Astrocyte (in vitro differentiated cells and primary cell): ENCODE measurements at regions not wholly inside any gene's neighbourhood (a gene's known extent, or its start where the extent isn't known, plus 50 kb on each side); places are given as distances from the start of the nearest gene placed in this dataset.

Source experiments
- DNase-seq: peaks from one replicate; pipeline ENCODE4 v3.0.0-alpha.2; 2010; ENCODE audit warnings: low read depth
- FAIRE-seq: peaks from 2 replicates; lab custom pipeline; 2011; peaks lifted over from hg19 to GRCh38; lab: Jason Lieb, UNC
- H2AFZ ChIP-seq: 2 replicates; pipeline ENCODE4 v1.6.0; 2012; ENCODE audit warnings: low read depth, low read length, inconsistent platforms
- H3K27ac ChIP-seq: 2 replicates; pipeline ENCODE4 v1.5.1; 2011; ENCODE audit warnings: low read depth, low read length, inconsistent platforms
- H3K27me3 ChIP-seq: 2 replicates; pipeline ENCODE4 v1.6.0; 2011; ENCODE audit warnings: low read length, inconsistent platforms; ENCODE audit not compliant: insufficient read depth
- H3K36me3 ChIP-seq: 2 replicates; pipeline ENCODE4 v1.5.1; 2011; ENCODE audit warnings: low read length, inconsistent platforms; ENCODE audit not compliant: insufficient read depth
- H3K4me1 ChIP-seq: 2 replicates; pipeline ENCODE4 v1.5.1; 2011; ENCODE audit warnings: low read length, inconsistent platforms; ENCODE audit not compliant: insufficient read depth
- H3K4me2 ChIP-seq: 2 replicates; pipeline ENCODE4 v1.6.0; 2012; ENCODE audit warnings: low read length, inconsistent platforms
- H3K4me3 ChIP-seq: 2 replicates; pipeline ENCODE4 v1.5.1; 2011; ENCODE audit warnings: low read depth, mild to moderate bottlenecking, low read length, inconsistent platforms; ENCODE audit not compliant: insufficient read depth
- H3K79me2 ChIP-seq: 2 replicates; pipeline ENCODE4 v1.6.0; 2012; ENCODE audit warnings: mild to moderate bottlenecking, low read length, inconsistent platforms; ENCODE audit not compliant: insufficient read depth
- H3K9ac ChIP-seq: 2 replicates; pipeline ENCODE4 v1.6.0; 2012; ENCODE audit warnings: mild to moderate bottlenecking, low read length, inconsistent platforms
- H3K9me3 ChIP-seq: 2 replicates; pipeline ENCODE4 v1.5.1; 2012; ENCODE audit warnings: low read depth, mild to moderate bottlenecking, low read length, inconsistent platforms; ENCODE audit not compliant: insufficient read depth
- H4K20me1 ChIP-seq: 2 replicates; pipeline ENCODE4 v1.6.0; 2012; ENCODE audit warnings: low read length, inconsistent platforms; ENCODE audit not compliant: insufficient read depth
- H3K27ac Mint-ChIP-seq: one replicate; pipeline ENCODE4 v1.8.0; 2021; ENCODE audit warnings: mild to moderate bottlenecking, mixed read lengths; ENCODE audit not compliant: unreplicated experiment
- H3K27me3 Mint-ChIP-seq: one replicate; pipeline ENCODE4 v1.8.0; 2021; ENCODE audit warnings: low read depth, mixed read lengths; ENCODE audit not compliant: unreplicated experiment
- H3K36me3 Mint-ChIP-seq: one replicate; pipeline ENCODE4 v1.8.0; 2021; ENCODE audit warnings: low read depth, mixed read lengths; ENCODE audit not compliant: unreplicated experiment
- H3K4me1 Mint-ChIP-seq: one replicate; pipeline ENCODE4 v1.8.0; 2021; ENCODE audit warnings: low read depth, mixed read lengths; ENCODE audit not compliant: unreplicated experiment
- H3K4me3 Mint-ChIP-seq: one replicate; pipeline ENCODE4 v1.8.0; 2021; ENCODE audit warnings: mild to moderate bottlenecking, moderate library complexity, mixed read lengths; ENCODE audit not compliant: unreplicated experiment
- H3K9me3 Mint-ChIP-seq: one replicate; pipeline ENCODE4 v1.8.0; 2021; ENCODE audit warnings: mild to moderate bottlenecking, mixed read lengths; ENCODE audit not compliant: unreplicated experiment
- EZH2 ChIP-seq: IDR thresholded peaks from 2 replicates; pipeline ENCODE4 v1.6.1; 2012; ENCODE audit warnings: mild to moderate bottlenecking, low read length, inconsistent platforms; ENCODE audit not compliant: insufficient read depth
- TF ChIP-seq, protein P1 (sequence below): IDR thresholded peaks from 2 replicates; pipeline ENCODE4 v1.5.1; 2011; ENCODE audit warnings: low read depth, mild to moderate bottlenecking, inconsistent platforms, low read length, moderate library complexity; ENCODE audit not compliant: insufficient read depth

DNA sequence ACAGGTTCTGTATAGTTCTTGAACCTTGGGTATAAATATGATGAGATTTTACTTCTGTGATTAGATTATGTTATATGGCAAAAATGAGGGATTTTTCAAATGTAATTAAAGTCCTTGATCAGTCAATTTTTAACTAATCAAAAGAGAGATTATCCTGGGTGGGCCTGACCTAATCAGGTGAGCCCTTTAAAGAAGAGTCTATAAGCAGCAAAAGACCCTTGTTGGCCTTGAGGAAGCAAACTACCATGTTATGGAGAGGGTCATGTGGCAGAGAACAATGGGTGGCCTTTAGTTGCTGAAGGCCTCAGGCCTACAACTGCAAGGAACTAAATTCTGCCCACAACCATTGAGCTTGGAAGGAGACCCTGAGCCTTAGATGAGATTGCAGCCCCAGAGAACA, 102.5 kb upstream of the RIPOR2 start:
- TF ChIP-seq, protein P1, sequence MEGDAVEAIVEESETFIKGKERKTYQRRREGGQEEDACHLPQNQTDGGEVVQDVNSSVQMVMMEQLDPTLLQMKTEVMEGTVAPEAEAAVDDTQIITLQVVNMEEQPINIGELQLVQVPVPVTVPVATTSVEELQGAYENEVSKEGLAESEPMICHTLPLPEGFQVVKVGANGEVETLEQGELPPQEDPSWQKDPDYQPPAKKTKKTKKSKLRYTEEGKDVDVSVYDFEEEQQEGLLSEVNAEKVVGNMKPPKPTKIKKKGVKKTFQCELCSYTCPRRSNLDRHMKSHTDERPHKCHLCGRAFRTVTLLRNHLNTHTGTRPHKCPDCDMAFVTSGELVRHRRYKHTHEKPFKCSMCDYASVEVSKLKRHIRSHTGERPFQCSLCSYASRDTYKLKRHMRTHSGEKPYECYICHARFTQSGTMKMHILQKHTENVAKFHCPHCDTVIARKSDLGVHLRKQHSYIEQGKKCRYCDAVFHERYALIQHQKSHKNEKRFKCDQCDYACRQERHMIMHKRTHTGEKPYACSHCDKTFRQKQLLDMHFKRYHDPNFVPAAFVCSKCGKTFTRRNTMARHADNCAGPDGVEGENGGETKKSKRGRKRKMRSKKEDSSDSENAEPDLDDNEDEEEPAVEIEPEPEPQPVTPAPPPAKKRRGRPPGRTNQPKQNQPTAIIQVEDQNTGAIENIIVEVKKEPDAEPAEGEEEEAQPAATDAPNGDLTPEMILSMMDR, result no peak
- TF ChIP-seq EZH2, result no peak
- H3K27ac Mint-ChIP-seq, result no peak overlapping the region

DNA sequence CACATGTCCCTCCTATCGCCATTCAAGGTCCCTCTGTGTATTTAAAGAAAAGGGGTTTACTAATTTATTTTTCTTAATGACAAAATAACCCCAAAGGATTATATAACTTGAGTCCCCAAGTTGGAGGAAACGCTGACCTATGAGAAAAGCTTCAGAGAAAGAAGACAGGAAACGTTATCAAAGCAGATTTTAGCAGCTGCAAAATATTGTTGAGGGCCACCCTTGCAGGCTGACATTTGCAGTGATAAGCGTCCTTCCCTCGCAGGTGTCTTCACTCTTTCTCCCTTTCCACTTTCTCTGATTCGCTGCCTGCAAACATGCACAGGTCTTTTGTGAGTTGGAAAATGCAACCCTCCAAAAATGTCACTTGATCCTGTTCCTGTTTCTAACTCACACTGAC, 103.2 kb upstream of the RIPOR2 start:
- H3K9ac ChIP-seq, result no peak overlapping the region
- TF ChIP-seq, protein P1, result no peak
- TF ChIP-seq EZH2, result no peak
- no peaks in the 10 kb centered on the region for H3K27me3 ChIP-seq
- Mint-ChIP-seq H3K27me3 (no peaks in the 10 kb centered on the region), H3K4me1 (no peaks in the 10 kb centered on the region), H3K9me3 (no peaks in the 10 kb centered on the region), H3K36me3 (no peaks in the 10 kb centered on the region), H3K27ac (no peak overlapping the region), H3K4me3 (no peak overlapping the region)
- H3K79me2 ChIP-seq, result no peaks in the 10 kb centered on the region
- H3K4me2 ChIP-seq, result no peak overlapping the region
- no peaks in the 10 kb centered on the region for H3K9me3 ChIP-seq
- no peak overlapping the region for H3K4me3 ChIP-seq
- no peaks in the 10 kb centered on the region for H4K20me1 ChIP-seq
- no peaks in the 10 kb centered on the region for H3K36me3 ChIP-seq
- no peak overlapping the region for H3K27ac ChIP-seq
- H2AFZ ChIP-seq, result no peak overlapping the region
- H3K4me1 ChIP-seq, result peaks cover 10% of the 10 kb centered on the region
- DNase-seq (no peak), FAIRE-seq (no peak)

More for the DNA sequence above, 102.5 kb upstream of the RIPOR2 start:
- Histone ChIP-seq H4K20me1 (no peaks in the 10 kb centered on the region), H3K36me3 (no peaks in the 10 kb centered on the region), H3K27me3 (no peaks in the 10 kb centered on the region), H3K4me2 (no peak overlapping the region), H3K27ac (no peak overlapping the region), H3K9ac (no peak overlapping the region), H3K79me2 (no peaks in the 10 kb centered on the region), H2AFZ (no peak overlapping the region), H3K4me1 (peaks cover 10% of the 10 kb centered on the region), H3K9me3 (no peaks in the 10 kb centered on the region), H3K4me3 (no peak overlapping the region)
- H3K9me3 Mint-ChIP-seq, result no peaks in the 10 kb centered on the region
- DNase-seq (no peak), FAIRE-seq (no peak)
- H3K4me3 Mint-ChIP-seq, result no peak overlapping the region
- no peaks in the 10 kb centered on the region for H3K27me3 Mint-ChIP-seq
- no peaks in the 10 kb centered on the region for H3K36me3 Mint-ChIP-seq
- H3K4me1 Mint-ChIP-seq, result no peaks in the 10 kb centered on the region

DNA sequence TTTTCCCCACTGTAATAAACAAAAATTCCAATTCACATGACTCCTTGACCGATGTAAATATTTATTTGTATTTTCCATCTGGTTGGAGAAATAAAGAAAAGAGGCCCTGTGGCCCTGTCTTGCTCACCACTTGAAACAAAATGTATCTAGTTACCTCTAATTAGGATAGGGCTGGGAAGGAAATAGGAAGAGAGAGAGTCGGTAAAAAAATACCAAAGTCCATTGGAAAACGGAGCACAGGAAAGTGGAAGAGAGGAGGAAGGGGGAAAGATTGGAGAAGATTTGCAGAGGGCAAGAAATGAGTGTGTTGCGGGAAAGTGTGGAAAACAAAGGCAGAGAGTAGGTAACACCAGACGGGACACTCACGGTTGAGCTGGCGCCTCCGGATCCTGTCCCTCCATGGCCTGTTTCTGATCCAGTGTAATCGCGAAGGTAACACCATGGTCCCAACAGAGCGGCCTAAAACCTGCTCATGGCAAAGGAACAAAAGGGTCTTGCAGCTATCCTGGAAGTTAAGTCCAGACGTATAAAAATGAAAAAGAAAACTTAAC, 105.8 kb upstream of the RIPOR2 start:
- FAIRE-seq (no peak), DNase-seq (no peak)
- H3K27me3 ChIP-seq, result no peaks in the 10 kb centered on the region
- no peak overlapping the region for H3K4me3 ChIP-seq
- peaks cover 5% of the 10 kb centered on the region for H3K4me1 ChIP-seq
- H3K27ac ChIP-seq, result no peak overlapping the region
- Mint-ChIP-seq H3K27ac (no peak overlapping the region), H3K36me3 (no peaks in the 10 kb centered on the region), H3K4me3 (no peak overlapping the region), H3K9me3 (no peaks in the 10 kb centered on the region), H3K27me3 (no peaks in the 10 kb centered on the region), H3K4me1 (no peaks in the 10 kb centered on the region)
- no peaks in the 10 kb centered on the region for H4K20me1 ChIP-seq
- H3K36me3 ChIP-seq, result no peaks in the 10 kb centered on the region
- no peaks in the 10 kb centered on the region for H3K9me3 ChIP-seq
- no peak overlapping the region for H3K9ac ChIP-seq
- H2AFZ ChIP-seq, result no peak overlapping the region
- no peak for TF ChIP-seq EZH2
- TF ChIP-seq, protein P1, result no peak
- H3K79me2 ChIP-seq, result no peaks in the 10 kb centered on the region
- no peak overlapping the region for H3K4me2 ChIP-seq
